NCI-H2081 treated with DMSO at 0.1 percent for 48 hours (cell line): ENCODE measurements at regions not wholly inside any gene's neighbourhood (a gene's known extent, or its start where the extent isn't known, plus 50 kb on each side); places are given as distances from the start of the nearest gene placed in this dataset.

ENCODE experiments used
- DNase-seq: peaks from one replicate; lab custom pipeline; 2025; lab: John Stamatoyannopoulos, UW

DNA sequence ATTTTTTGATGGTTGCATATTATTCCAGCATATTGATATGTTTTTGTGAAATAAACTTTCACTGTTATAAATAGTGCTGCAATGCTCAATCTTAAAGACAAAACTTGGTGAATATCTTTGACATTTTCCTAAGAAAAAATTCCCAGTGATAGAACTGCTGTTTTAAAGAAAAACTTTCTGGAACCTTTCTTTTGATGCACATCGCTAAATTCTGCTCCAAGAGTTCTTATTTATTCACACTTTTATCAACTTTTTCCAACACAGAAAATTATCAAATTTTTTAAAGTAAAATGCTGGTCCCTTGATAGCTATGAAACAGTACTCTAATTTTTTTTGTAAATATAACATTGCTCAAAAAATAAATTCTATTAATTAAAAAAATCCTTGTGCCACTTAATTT lies 196.6 kb downstream of the HS3ST3A1 start:
- DNase-seq, result no peak

DNA sequence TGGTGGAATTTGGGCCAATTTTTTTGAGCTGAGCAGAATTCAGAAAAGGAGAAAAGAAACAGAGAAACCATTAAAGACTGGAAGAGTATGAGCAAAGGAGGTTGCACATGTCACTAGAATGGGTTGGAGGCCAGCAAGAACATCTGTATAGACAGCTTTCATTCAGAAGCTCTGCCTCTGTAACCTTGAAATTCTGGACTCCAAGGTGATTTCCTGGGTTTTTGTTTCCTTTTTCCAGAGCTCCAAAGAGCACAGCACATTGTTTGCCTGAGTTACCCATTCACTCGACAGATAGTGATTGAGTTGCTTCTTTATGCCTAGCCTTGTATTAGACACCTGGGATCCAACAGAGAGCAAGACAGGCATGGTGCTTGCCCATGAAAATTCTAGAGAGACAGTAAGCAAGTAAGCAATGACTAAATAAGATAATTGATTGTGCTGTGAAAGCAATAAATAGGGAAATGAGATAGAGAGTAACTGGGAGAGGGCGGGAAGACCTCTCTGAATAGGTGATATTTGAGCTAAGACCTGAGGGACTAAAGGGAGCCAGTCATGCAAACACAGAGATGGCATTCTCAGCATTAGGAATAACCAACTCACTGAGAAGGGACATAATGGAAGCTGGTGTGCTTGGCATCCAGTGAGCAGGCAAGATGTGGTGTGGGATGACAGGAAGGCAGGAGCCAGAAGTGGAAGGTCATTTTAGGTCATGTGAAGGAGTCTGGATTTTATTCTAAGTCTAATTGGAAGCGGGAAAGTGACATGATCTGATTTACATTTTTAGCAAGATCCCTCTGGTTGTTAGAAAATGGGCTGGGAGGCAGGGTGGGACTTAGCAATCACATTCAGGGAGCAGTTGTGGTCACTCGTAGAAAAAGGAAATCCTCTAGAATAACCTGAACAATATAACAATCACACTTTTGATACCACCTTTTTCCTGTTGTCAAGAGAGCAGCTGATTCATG lies 197.5 kb downstream of the HS3ST3A1 start:
- DNase-seq, result no peak

- no peak for DNase-seq
These were observed 201.2 kb downstream of the HS3ST3A1 start for GRCh38 chr17:13400491-13400890.

DNA sequence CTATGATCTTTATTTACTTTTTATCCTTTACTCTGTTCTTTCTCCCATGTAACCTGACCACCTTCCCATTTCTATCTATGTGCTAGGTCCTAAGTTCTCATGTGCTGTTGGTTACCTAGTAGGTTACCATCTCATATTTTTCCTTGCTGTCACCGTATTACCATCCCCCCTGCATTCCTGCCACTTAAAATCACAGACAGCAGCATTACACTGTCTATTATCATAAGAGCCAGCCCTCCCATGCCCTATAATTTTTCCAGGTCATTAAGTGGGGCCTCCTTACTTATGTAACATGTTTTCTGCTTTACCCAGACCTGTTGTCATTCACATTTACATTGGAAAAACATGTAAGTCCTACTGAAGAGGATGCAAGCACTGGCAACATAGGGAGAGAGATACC lies 202.9 kb downstream of the HS3ST3A1 start:
- DNase-seq, result no peak

DNA sequence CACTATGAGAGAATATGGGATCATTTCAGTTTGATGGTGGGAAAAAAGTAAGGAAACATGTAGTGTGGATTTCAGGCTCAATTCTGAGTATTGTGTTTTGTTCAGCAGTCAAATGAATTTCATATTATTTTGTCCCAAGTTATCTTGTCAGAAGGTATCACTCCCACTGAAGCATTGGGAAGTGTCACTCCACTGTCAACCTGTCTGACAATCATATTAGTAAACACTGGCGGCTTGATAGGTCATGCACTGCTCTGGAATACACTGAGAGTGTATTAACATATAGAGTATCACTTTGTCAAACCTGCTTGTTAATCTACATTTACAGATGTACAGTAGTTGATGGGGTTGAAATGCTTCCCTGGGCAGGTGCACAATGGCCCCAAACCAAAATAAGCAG lies 203.6 kb downstream of the HS3ST3A1 start:
- no peak for DNase-seq

GRCh38 chr17:13395862-13396261 lies 205.9 kb downstream of the HS3ST3A1 start:
- no peak for DNase-seq

DNA sequence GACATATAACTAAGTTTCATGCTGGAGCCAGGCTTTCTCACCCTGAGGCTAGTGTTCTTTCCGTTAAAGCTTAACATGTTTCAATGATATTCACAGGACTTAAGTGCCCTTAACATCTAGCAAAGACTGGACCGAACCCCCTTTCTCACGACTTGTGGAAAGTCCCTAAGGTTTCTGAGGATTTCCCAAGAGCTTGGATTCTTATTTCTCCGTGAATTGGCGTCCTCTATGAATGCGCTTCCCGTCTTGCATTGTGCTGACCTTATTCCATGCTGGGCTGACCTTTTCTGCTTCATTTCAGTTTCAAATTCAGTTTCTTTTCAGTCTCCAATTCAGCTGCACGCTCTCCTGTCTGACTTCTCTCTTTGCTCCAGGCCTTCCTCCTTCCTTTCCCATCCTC lies 206.4 kb downstream of the HS3ST3A1 start:
- no peak for DNase-seq

GRCh38 chr17:13393841-13394710 lies 207.7 kb downstream of the HS3ST3A1 start:
- no peak for DNase-seq

DNA sequence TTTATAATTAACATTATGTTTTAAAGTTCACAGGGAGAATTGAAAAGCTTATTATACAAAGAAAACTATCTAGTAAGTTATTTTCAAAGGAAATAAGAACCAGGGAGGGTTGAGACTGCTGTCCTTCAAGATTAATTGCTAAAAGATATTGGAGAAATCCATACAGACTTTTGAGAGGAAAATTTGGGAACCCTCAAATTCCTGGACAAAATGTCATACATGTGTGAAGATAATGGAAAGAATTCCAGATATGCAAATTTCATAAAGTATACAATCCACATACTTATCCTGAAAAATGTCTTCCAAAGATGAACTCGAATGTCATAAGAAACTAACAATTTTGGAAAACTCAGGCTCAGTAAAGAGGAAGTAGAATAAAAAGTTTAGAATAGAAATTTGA lies 213.8 kb downstream of the HS3ST3A1 start:
- DNase-seq, result no peak

DNA sequence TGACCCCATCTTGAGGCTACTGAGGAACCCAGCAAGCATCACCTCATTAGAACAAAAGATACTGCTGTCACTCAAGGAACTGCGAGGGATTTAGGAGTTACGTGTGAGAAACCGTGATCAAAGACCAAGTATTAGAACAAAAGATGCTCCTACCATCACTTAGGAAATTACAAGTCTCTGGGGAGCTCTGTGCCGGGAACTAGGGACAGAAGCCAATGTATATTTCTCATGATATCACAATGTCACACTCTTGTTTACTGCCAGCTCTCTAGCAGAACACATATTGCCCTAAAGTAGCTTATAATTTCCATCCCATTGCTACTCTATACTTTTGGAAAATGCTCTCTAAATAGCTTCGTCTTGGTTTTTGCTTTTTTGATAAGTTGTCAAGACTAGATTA lies 214.5 kb downstream of the HS3ST3A1 start:
- no peak for DNase-seq

DNA sequence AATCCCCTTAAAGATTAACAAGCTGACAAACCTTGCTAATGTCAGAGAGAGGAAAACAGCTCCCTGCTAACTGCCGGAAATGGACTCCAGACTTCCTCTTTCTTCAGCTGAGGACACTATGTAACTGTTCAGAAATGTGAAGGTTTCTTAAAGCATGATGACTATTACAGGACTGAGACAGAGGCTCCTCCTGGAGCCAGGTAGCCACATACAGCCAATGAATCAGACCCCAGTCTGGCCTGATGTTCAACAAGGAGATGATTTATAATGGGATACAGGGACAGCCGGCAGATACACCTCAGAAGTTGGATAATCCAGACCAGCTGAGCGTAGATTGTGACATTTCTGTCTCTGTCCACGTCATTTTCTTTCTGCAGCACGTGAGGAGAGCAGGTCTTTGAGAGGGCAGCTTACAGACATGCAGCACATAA lies 216.2 kb downstream of the HS3ST3A1 start:
- DNase-seq, result no peak

DNA sequence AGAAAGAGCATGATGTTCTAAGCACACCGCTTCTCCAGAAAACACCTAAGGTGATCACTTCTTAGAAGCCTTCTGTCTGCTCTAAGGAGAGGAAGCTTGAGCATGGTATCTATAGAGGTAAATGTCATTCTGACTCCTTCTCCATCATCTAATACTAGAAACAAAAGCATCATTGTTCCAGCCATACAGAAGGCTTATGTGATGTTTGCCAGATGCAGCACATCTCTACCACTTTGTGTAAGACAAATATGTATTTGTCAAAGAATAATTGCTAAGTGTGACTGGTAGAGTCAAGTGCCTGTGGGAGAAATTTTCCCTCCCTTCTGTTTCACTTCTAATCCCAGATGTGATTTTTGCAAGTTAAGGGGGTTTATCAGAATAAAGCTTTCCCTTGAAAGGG lies 217.1 kb downstream of the HS3ST3A1 start:
- DNase-seq, result no peak

DNA sequence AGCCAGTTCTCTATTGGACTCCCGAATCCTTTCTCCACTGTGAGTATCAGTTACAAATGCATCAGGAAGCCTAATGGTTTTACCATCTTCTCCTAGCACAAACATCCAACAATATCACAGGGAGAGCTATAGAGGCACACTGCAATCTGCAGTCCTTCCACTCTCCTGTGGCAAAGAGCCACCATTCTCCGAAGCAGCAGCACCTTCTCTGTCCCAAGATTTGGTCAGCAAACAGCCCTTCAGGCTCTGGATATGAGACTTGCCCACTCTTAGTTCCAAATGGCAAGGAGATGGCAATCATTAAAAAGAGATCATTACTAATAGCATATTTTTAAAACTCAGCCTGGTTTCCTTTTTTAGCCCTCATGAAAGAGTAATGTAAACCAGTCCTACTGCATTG lies 223.4 kb downstream of the HS3ST3A1 start:
- no peak for DNase-seq

GRCh38 chr17:13374203-13375143 lies 227.3 kb downstream of the HS3ST3A1 start:
- no peak for DNase-seq

DNA sequence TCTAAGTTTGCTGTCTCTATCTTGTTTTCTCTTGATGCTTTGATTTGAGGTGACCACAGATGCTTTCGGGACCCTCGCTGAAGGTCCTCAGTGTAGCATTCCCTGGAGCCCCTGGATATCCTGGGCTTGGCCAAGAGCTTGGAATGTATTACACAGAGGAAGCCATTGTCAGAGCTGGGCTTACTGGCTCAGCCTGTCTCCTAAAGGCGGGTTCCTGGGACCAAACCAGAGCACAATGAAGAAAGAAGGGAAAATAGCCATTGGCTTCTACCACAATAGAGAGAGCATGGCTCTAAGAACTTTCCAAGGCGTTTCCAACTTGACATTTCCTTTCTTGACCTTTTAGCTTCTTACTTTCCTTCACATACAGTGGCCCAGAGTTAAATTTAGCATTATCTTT lies 229.3 kb downstream of the HS3ST3A1 start:
- DNase-seq, result no peak

DNA sequence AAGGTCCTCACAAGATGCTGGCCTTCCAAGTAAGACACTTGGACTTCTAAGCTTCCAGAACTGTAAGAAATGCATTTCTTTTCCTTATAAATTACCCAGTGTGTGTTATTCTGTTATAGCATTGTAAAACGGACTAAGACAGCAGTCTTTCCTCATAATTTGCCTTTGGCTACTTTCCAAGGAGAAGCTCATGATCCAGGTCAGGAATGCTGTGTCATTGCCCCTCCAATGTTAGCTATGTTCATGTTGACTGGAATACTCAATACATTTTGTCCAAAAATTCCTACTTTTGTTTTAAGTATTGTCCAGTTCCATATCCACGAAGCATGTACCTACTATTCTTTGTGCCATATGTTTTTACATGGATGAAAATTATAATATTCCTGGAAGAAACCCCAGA lies 234.6 kb downstream of the HS3ST3A1 start:
- DNase-seq, result no peak

GRCh38 chr17:13365331-13365730 lies 236.4 kb downstream of the HS3ST3A1 start:
- DNase-seq, result no peak

GRCh38 chr17:13363771-13364170 lies 238.0 kb downstream of the HS3ST3A1 start:
- no peak for DNase-seq

DNA sequence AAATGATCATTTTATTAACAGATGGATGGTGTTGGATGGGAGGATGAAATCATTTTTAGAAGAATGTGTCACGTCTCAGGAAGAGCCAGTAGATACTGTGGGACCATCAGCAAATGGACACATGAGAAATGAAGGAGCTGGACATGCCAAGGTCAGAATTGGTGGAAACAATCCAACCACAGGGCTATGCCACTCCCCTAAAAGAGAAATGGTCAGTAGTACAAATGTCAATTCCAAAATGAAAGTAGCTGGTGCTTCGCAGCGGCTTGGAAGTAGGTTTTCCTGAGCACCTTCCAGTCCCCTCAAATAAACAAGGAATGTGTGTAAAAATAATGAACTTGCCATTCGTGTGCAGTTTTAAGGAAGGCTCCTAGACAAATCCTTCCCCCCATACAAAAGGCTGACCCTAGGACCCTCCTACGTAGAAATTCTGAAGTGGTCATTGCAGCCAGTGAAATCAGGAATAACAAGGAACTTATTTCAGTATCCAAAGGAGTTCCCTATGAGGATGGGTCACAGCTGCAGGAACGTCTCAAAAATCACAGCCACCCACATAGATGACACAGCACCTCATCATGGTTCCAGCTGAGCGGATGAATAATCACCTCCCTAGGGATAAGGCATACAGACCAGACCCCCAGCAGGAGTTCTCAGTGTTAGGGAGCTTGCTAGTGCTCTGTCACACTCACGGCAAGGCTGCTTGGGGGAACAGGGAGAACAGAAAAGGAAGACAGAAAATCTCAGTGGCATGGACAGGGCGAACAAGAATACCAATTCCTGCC lies 239.2 kb downstream of the HS3ST3A1 start:
- no peak for DNase-seq

DNA sequence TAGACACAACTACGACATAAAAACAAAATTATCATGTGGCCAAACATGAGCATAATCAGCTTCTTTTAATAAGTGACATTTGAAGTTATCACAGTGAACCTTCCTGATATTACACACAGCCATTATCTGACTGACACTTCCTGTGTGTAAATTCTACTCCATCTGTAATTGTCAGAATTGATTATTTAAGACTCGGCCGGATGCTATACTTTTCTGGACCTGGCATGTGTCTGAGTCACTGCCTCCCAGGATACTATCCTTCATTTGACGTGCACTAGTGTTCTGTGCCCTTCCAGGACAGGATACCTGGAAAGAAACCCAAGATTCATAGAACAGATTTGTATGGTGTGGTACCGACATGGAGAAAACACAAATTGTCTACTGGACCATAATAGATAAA lies 242.0 kb downstream of the HS3ST3A1 start:
- DNase-seq, result no peak

GRCh38 chr17:13355054-13355453 lies 246.7 kb downstream of the HS3ST3A1 start:
- DNase-seq, result no peak
